ENCODE measurements at regions not wholly inside any gene's neighbourhood (a gene's known extent, or its start where the extent isn't known, plus 50 kb on each side); places are given as distances from the start of the nearest gene placed in this dataset.

GRCh38 chr2:214674278-214674677 lies 135.2 kb downstream of the BARD1 start:
- DNase-seq (ENCODE audit: low spot score): no peak

GRCh38 chr2:214671319-214671885 lies 138.1 kb downstream of the BARD1 start:
- no peak for DNase-seq (ENCODE audit: low spot score)

- no peak for DNase-seq (ENCODE audit: low spot score)
These were observed 157.0 kb downstream of the BARD1 start for GRCh38 chr2:214652473-214652872.

GRCh38 chr2:214651451-214651850 lies 158.0 kb downstream of the BARD1 start:
- DNase-seq (ENCODE audit: low spot score): peak; percentile 11

- peak; percentile 47 for DNase-seq (ENCODE audit: low spot score)
These were observed 159.9 kb downstream of the BARD1 start for GRCh38 chr2:214649440-214650205.

- no peak for DNase-seq (ENCODE audit: low spot score)
These were observed 161.0 kb downstream of the BARD1 start for GRCh38 chr2:214648520-214648919.

GRCh38 chr2:214631406-214631805 lies 178.1 kb downstream of the BARD1 start:
- no peak for DNase-seq (ENCODE audit: low spot score)

GRCh38 chr2:214630402-214631045 lies 179.0 kb downstream of the BARD1 start:
- peak; percentile 14 for DNase-seq (ENCODE audit: low spot score)

- DNase-seq (ENCODE audit: low spot score): no peak
These were observed 179.6 kb downstream of the BARD1 start for GRCh38 chr2:214629875-214630274.

Measured in GM03348 (cell line).